ENCODE measurements at regions not wholly inside any gene's neighbourhood (a gene's known extent, or its start where the extent isn't known, plus 50 kb on each side); places are given as distances from the start of the nearest gene placed in this dataset.

- DNase-seq, result no peak
These were observed 418.0 kb upstream of the PSMD7 start for GRCh38 chr16:73878611-73879010.

GRCh38 chr16:73877150-73877549 is 419.5 kb upstream of the PSMD7 start:
- DNase-seq, result no peak

- no peak for DNase-seq
These were observed 420.5 kb upstream of the PSMD7 start for GRCh38 chr16:73875996-73876690.

DNA sequence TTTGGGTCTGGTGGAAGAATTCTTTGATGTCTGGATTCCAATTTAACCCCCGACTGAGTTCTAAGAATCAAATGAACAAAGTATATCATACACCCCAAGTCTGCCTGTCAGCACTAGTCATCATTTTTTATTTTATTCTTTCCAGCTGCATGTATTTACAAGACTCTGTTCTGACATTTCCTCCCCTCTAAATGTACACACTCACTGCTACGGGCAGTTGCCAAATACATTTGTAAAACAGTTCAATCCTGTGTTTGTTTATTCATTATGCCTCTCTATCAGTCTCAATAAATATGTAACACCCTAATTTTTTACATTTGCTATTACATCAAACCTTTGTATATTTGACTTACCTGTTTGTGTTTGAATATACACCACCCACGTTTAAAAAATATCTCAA is 422.3 kb upstream of the PSMD7 start:
- DNase-seq, result no peak

DNA sequence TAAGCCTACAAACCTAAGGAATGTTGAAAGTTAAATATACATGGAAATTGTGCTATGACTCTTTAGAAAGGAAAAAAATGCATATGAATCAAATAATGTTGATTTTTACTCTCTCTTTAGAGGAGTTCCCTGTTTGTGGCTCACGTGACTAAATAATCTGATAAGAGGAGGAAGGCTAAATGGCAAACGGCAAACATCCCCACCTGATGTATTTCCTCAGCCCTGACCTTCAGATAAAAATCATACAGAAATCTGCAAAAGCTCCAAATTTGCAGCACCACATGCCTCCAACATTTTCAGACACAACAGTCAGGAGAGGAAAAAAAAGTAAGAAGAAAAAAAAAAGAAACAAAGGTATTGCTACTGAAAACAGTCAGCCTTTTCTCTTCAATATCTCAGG is 423.0 kb upstream of the PSMD7 start:
- DNase-seq, result no peak

DNA sequence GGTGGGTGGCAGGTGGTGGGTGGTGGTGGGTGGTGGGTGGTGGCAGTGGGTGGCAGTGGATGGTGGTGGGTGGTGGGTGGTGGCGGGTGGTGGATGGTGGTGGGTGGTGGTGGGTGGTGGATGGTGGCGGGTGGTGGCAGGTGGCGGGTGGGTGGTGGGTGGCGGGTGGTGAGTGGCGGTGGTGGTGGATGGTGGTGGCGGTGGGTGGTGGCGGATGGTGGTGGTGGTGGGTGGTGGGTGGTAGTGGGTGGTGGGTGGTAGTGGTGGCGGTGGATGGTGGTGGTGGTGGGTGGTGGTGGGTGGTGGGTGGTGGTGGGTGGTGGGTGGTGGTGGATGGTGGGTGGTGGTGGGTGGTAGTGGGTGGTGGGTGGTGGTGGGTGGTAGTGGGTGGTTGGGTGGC is 423.8 kb upstream of the PSMD7 start:
- DNase-seq, result no peak

GRCh38 chr16:73871088-73871733 is 425.4 kb upstream of the PSMD7 start:
- DNase-seq, result no peak

- DNase-seq, result no peak
These were observed 427.5 kb upstream of the PSMD7 start for GRCh38 chr16:73869126-73869525.

GRCh38 chr16:73864868-73865267 is 431.7 kb upstream of the PSMD7 start:
- no peak for DNase-seq

DNA sequence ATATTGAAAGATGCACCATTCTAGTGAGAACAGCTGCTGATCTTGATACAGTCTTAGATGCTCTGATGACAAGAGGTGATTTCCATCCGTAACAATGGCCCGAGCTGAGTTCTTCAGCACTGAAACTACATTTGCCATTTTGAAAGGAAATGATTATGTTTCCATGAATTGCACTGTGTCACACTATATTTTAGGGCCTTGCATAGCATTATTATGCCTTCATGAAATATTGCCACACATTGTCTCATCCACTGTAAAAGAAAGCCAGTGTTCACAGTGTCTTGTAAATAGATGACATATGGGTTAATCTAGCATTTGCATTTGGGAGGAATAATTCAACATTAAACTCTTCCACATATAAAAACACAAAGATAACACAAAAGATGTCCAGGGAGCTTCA is 438.3 kb upstream of the PSMD7 start:
- DNase-seq, result no peak

GRCh38 chr16:73853968-73854367 is 442.6 kb upstream of the PSMD7 start:
- no peak for DNase-seq

DNA sequence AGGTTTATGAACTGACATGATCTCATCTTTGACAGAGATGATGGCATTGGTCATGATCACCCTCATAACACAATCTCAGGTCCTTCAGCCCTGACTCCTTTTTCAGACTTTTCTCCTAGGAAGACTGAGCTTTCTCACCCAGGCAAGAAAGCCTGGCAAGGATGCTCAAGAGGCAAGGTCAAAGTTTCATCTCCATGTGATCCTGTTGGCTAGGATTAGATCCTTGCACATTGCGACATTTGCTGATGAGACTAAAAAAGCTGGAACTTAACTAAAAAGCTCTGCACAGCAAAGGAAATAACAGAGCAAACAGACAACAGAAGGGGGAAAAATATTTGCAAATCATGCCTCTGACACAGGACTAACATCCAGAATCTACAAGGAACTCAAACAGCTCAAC is 444.1 kb upstream of the PSMD7 start:
- no peak for DNase-seq

DNA sequence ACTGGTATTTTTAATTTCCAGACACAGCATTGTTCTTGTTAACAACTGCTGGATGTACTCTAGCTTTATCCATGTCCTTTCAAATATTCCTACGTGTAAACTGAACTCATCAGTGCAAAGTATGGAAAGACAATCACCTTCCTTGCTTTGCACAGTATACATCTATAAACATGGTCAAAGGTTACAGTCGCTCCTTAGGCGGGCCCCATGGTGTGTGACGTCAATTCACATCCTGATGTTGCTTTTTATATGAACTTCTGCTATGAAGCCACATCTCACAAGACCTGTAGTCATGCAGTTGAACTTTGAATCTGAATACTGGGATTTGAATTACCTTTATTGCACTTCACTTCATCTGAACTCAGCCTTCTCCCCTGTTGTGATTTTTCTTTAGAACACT is 447.6 kb upstream of the PSMD7 start:
- DNase-seq, result no peak

- no peak for DNase-seq
These were observed 449.5 kb upstream of the PSMD7 start for GRCh38 chr16:73847090-73847489.

DNA sequence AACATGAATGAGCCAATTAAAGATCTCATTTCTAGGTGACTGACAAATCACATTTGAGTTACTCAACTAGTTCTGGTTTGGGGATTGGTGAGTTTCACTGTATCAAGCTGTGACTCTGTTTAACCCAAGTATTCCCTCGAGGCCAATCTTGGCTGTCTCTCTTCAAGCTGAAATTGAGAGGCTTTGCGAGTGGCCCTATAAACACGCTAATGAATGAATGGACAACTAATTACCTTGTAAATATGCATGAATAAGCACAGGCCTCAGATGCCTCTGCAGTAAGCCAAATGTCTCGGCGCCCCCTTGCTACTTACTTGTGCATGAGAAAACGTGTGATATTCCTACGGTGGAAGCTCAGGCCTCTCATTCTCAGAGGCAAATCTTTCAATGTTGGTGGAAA is 450.3 kb upstream of the PSMD7 start:
- no peak for DNase-seq

DNA sequence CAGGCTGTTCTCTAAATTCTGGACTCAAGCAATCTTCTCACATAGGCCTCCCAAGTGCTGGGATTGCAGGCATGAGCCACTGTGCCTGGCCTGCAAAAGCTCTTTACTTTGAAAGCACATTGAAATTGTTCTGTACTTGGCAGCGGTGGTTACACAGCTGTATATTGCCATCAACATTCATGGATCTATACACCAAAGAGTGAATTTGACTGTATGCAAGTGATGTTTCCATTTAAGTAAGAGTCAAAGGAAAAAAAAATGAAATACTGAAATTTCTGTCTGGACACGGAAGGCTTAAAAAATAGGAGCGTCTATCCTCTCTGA is 450.6 kb upstream of the PSMD7 start:
- no peak for DNase-seq

GRCh38 chr16:73845238-73846006 is 451.2 kb upstream of the PSMD7 start:
- no peak for DNase-seq

GRCh38 chr16:73840728-73841127 is 455.9 kb upstream of the PSMD7 start:
- DNase-seq, result no peak

DNA sequence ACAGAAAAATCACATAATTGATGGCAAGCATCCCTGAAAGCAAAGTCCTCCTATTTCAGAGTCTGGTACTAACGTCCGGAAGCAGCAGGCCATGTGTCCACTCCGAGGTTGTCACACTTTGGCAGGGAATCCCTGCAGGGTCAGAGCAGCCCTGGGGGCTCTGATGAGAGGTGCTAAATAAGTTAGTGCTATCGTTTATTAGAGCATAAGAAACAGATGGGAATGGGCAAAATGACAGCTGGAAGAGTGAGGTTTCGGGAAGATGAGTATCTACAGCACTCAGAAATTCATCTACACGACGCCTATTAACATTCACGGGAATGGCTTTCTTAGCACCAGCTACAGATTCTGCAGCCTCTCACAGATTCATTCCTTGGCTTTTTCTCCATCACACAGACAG is 465.4 kb upstream of the PSMD7 start:
- DNase-seq, result no peak

DNA sequence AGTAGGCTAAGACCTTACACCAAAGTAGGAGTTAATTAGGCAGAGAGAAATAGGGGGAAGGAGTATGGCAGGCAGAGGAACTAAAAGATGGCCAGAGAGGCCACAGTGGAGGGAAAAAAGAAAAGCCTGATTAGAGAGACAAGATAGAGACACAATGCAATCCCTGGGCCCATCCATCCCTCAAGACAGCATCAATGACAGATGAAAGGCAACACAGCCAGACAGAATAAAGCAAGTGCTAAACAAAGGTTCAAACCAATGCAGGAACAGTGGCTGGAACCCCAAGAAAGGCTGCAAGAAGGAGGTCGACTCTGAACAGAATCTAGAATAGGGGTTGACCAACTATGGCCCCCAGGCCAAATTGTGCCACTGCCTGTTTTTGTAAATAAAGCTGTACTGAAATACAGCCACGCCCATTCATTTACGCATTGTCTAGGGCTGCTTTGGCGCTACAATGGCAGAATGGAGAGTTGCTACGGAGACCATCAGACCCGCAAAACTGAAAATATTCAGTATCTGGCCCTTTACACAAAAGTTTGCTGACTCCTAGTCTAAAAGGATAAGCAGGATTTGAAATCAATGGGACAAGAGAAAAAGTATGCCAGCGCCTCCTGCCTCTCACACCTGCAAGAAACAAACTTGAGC is 473.3 kb upstream of the PSMD7 start:
- no peak for DNase-seq

GRCh38 chr16:73817526-73818324 is 478.9 kb upstream of the PSMD7 start:
- no peak for DNase-seq

- no peak for DNase-seq
These were observed 483.1 kb upstream of the PSMD7 start for GRCh38 chr16:73813527-73813926.

- no peak for DNase-seq
These were observed 492.2 kb upstream of the PSMD7 start for GRCh38 chr16:73804456-73804855.
